GM20000 (cell line): ENCODE measurements at regions not wholly inside any gene's neighbourhood (a gene's known extent, or its start where the extent isn't known, plus 50 kb on each side); places are given as distances from the start of the nearest gene placed in this dataset.

ENCODE experiments used
- DNase-seq: peaks from one replicate; pipeline ENCODE4 v3.0.0; 2012; ENCODE audit warnings: low spot score
- CTCF ChIP-seq: IDR thresholded peaks from 2 replicates; pipeline ENCODE4 v1.5.1; 2012; ENCODE audit warnings: mild to moderate bottlenecking, control low read depth; ENCODE audit errors: extremely low read depth, missing control alignments

DNA sequence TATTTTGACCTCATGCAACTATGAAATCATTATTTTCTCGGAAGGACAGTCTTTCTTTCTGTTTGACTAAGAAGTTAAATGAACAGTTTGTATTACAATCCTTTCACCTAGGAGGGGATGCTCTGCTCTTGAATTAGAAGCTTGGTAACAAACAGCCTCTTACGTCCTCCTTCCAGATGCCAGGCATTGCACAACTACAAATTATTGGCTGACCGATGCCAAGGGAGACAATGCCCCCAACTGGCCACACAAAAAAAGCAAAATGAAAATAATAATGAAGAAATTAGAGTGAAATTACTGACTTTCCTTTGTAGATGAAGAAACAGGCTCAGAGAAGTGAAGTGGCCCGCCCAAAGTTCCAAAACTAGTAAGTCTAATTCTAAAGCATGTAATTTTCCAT, 177.9 kb downstream of the CYRIA start:
- no peak for DNase-seq
- no peak for TF ChIP-seq CTCF

DNA sequence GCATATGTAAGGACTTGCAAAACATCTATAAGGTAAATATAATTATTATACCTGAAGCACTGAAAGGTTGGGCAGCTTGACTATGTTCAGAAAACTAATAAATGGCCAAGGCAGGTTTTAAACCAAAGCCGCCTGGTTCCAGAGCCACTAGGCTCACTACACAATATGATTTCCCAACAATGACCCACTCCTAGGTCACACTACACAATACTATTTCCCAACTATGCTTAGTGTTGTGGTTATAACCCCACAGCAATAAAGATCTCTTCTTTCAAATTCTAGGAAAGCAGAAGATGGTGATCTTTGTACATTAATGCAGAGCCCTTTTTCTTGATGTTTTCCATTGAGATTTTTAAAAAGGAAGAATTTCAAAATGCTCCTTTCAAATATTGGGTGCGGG, 180.4 kb downstream of the CYRIA start:
- no peak for DNase-seq
- no peak for TF ChIP-seq CTCF

DNA sequence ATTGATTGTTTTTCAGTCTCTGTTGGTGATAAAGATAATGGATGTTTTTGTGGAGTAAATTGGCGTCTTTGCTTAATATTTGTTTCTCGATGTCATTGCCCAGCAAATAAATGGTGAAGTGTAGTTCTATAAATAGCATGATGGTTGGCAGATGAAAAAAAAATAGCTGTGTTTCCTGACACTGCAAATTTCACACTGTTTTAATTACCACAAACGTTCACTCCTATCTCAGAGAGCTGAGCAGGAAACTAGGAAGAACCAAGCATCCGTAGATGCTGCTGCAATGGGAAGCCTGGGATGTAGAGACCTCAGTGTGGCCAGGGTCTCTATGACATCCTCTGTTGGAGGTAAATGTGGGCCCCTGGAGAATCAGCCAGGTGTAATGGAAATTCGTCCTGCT, 183.2 kb downstream of the CYRIA start:
- no peak for DNase-seq
- TF ChIP-seq CTCF, result no peak

GRCh38 chr2:16481351-16481750, 184.3 kb downstream of the CYRIA start:
- DNase-seq, result no peak
- no peak for TF ChIP-seq CTCF

- DNase-seq, result no peak
- TF ChIP-seq CTCF, result no peak
Measured at GRCh38 chr2:16479721-16480120, 185.9 kb downstream of the CYRIA start.

GRCh38 chr2:16478434-16479210, 187.0 kb downstream of the CYRIA start:
- TF ChIP-seq CTCF, result no peak
- no peak for DNase-seq

GRCh38 chr2:16477648-16478047, 188.0 kb downstream of the CYRIA start:
- no peak for TF ChIP-seq CTCF
- DNase-seq, result no peak
